GM21737 (cell line): ENCODE measurements at regions not wholly inside any gene's neighbourhood (a gene's known extent, or its start where the extent isn't known, plus 50 kb on each side); places are given as distances from the start of the nearest gene placed in this dataset.

Source experiments
- ATAC-seq: cut with Tn5 transposase; IDR thresholded peaks from one replicate; pipeline ENCODE4 v1.9.1; 2021; ENCODE audit warnings: mild to moderate bottlenecking, moderate library complexity; ENCODE audit not compliant: unreplicated experiment

GRCh38 chr16:73545755-73546154 is 497.8 kb upstream of the ZFHX3 start:
- ATAC-seq, result no peak

GRCh38 chr16:73545290-73545689 is 497.4 kb upstream of the ZFHX3 start:
- no peak for ATAC-seq

- no peak for ATAC-seq
These were observed 496.9 kb upstream of the ZFHX3 start for GRCh38 chr16:73544826-73545225.

GRCh38 chr16:73543970-73544599 is 496.2 kb upstream of the ZFHX3 start:
- ATAC-seq, result no peak

GRCh38 chr16:73543331-73543969 is 495.5 kb upstream of the ZFHX3 start:
- no peak for ATAC-seq

GRCh38 chr16:73542885-73543284 is 495.0 kb upstream of the ZFHX3 start:
- no peak for ATAC-seq

GRCh38 chr16:73537921-73538320 is 490.0 kb upstream of the ZFHX3 start:
- no peak for ATAC-seq

GRCh38 chr16:73536931-73537330 is 489.0 kb upstream of the ZFHX3 start:
- no peak for ATAC-seq

GRCh38 chr16:73531021-73531420 is 483.1 kb upstream of the ZFHX3 start:
- no peak for ATAC-seq

- ATAC-seq, result no peak
These were observed 482.6 kb upstream of the ZFHX3 start for GRCh38 chr16:73530529-73530928.

GRCh38 chr16:73529303-73530012 is 481.5 kb upstream of the ZFHX3 start:
- ATAC-seq, result no peak

GRCh38 chr16:73527187-73527586 is 479.3 kb upstream of the ZFHX3 start:
- no peak for ATAC-seq

- ATAC-seq, result no peak
These were observed 478.3 kb upstream of the ZFHX3 start for GRCh38 chr16:73526011-73526804.

GRCh38 chr16:73523209-73523608 is 475.3 kb upstream of the ZFHX3 start:
- ATAC-seq, result no peak

GRCh38 chr16:73521499-73521898 is 473.6 kb upstream of the ZFHX3 start:
- no peak for ATAC-seq

- ATAC-seq, result no peak
These were observed 467.7 kb upstream of the ZFHX3 start for GRCh38 chr16:73515616-73516015.

GRCh38 chr16:73510852-73511251 is 462.9 kb upstream of the ZFHX3 start:
- ATAC-seq, result no peak

GRCh38 chr16:73506568-73507056 is 458.7 kb upstream of the ZFHX3 start:
- ATAC-seq, result no peak

GRCh38 chr16:73505577-73505976 is 457.6 kb upstream of the ZFHX3 start:
- no peak for ATAC-seq

- ATAC-seq, result no peak
These were observed 457.0 kb upstream of the ZFHX3 start for GRCh38 chr16:73504591-73505575.
